Astrocyte of the spinal cord (primary cell): ENCODE measurements at regions not wholly inside any gene's neighbourhood (a gene's known extent, or its start where the extent isn't known, plus 50 kb on each side); places are given as distances from the start of the nearest gene placed in this dataset.

ENCODE experiments used
- DNase-seq: peaks from one replicate; pipeline ENCODE4 v3.0.0; 2011; ENCODE audit warnings: low read depth, low spot score
- H3K4me3 ChIP-seq: 2 replicates; pipeline ENCODE4 v1.5.1; 2011; ENCODE audit warnings: low read depth, mild to moderate bottlenecking, low read length, moderate library complexity
- in situ Hi-C: cut with HindIII; loops from 2 replicates; pipeline ENCODE4 v1.10.0; 2017; ENCODE audit warnings: low sequenced_read_pairs
- TF ChIP-seq, protein P1 (sequence below): IDR thresholded peaks from 2 replicates; pipeline ENCODE4 v1.5.1; 2012; ENCODE audit warnings: low read depth, mild to moderate bottlenecking, low read length, inconsistent platforms

DNA sequence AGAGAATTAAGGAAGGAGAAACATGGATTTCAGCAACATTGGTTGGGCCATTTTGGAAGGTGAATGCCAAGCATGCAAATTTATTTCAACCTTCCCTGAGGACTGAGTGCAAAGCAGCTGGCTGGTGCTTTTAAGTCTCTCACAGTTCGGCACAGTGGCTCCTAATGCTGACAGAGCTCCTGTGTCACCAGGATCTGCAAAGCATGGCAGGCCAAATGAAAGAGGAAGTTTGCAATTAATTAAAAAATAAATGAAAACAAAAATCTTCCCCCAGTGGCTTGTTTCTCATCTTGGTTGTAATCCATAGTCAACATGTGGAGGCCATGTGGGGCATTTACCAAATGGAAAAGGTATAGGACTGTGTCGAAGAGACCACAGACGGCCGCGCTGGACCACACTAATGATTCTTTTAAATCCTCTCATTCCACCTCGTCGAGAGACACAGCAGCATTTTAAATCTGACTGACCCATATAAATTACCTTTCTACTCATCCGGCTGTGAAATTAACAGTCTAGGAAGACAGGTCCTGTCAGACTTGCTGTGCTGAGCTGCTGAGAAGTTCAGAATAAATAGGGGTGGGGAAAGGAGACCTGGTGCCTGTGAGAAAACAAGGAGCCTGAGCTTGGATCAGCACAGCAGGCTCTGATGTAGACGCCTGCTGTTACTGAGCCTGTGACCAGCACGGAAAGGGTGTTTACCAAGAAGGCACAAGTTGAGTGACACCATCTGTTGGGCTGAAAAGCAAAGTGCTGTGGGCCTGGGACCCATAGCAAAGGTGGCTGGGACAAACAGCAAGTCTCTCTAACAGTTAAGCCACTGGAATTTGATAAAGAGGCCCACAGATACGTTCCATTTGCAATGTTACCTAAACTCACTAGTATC, 136.0 kb upstream of the COL1A2 start:
- TF ChIP-seq, protein P1, sequence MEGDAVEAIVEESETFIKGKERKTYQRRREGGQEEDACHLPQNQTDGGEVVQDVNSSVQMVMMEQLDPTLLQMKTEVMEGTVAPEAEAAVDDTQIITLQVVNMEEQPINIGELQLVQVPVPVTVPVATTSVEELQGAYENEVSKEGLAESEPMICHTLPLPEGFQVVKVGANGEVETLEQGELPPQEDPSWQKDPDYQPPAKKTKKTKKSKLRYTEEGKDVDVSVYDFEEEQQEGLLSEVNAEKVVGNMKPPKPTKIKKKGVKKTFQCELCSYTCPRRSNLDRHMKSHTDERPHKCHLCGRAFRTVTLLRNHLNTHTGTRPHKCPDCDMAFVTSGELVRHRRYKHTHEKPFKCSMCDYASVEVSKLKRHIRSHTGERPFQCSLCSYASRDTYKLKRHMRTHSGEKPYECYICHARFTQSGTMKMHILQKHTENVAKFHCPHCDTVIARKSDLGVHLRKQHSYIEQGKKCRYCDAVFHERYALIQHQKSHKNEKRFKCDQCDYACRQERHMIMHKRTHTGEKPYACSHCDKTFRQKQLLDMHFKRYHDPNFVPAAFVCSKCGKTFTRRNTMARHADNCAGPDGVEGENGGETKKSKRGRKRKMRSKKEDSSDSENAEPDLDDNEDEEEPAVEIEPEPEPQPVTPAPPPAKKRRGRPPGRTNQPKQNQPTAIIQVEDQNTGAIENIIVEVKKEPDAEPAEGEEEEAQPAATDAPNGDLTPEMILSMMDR = no peak
- no peak overlapping the region for H3K4me3 ChIP-seq
- in situ Hi-C loops = no loop called here
- no peak for DNase-seq

DNA sequence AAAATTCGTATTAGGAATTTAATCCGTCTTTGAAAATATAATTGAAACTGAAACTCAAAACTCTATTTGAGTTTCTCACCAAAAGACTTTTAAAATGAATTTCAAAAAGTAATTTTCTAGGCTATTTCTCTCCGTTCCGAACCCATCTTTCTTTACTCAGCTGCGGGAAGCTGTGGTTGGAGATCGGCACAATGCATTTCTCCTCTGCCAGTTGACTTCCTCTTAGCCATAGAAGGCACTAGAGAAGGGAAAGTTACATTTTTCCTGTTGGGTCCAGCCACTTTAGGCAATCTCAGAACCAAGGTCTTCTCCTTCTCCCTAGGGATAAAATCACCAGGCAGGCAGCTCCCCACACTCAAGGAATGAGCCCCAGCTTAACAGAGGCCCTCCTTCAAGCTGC, 133.6 kb upstream of the COL1A2 start:
- in situ Hi-C loops = no loop called here
- H3K4me3 ChIP-seq = no peak overlapping the region
- TF ChIP-seq, protein P1 = no peak
- no peak for DNase-seq

DNA sequence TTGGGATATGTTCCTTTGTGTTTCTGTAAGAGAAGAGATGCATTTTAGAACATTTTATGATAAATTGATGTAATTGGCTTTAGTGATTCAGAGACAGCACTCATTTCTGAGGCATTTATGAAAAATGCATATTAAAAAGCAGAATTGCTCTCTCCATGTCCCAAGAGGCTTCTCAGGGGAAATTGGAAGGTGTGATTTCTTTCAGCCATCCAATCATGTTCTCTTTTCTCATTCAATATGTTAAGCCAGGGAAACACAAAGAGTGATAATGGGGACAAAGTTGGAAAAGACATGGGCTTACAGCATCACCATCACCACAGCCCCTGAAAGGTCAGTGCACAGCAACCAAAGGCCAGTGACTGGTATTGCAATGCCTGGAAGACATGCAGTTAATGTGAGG, 129.9 kb upstream of the COL1A2 start:
- in situ Hi-C loops = no loop called here

DNA sequence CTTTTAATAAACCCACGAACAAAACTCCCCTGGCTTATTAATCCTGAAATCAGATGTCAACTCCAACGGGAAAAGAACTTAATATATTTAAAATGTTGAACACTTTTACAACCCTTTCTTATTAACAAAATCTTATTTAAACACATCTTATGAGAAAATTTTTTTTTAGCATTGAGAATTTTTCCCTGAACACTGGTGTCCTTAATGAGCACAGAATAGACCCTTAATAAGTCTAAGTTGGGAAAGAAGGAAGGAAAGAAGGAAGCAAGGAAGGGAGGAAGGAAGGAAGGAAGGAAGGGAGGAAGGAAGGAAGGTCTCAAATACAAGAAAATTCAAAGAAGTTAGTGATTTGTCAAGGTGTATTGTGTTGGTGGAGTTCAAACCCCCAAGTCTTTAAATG, 129.2 kb upstream of the COL1A2 start:
- H3K4me3 ChIP-seq = no peak overlapping the region
- no peak for DNase-seq
- in situ Hi-C loops = no loop called here
- TF ChIP-seq, protein P1 = no peak

More for the DNA sequence above, 129.9 kb upstream of the COL1A2 start:
- H3K4me3 ChIP-seq = no peak overlapping the region
- TF ChIP-seq, protein P1 = no peak
- DNase-seq = no peak

DNA sequence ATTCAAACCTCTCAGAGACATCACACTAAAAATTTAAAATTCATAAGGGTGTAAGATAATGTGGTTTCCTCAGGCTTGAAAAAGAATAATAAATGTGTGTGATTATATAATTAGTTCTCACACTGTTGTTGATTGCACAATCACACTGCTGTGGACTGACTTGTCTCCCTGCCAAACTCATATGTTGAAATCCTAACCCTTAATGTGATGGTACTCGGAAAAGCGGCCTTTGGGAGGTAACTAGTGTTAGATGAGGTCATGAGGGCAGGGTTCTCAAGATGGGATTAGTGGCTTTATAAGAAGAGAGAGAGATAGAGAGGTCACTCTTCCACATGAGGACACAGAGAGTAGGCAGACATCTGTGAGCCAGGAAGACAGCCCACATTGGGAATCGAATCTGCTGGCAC, 128.5 kb upstream of the COL1A2 start:
- TF ChIP-seq, protein P1 = no peak
- no peak for DNase-seq
- H3K4me3 ChIP-seq = no peak overlapping the region
- in situ Hi-C loops = no loop called here

DNA sequence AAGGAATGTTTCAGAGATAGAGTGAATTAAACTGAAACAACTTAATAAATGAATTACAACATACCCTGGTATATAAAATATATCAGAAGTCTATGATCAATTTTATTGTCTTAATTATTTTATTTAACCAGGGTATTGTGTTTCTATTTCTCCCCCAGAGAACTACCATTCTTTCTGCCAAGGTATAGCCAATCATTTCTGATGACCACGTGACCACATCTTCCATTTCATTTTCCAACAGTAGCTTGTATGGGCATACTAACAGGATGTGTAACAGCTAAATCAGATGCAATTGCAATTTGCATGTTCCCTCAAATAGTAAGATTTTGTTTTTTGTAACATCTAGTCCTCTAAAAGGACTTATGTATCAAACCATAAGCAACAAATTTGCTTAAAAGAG, 123.9 kb upstream of the COL1A2 start:
- TF ChIP-seq, protein P1 = no peak
- DNase-seq = no peak
- H3K4me3 ChIP-seq = no peak overlapping the region
- in situ Hi-C loops = no loop called here
